ENCODE measurements at regions not wholly inside any gene's neighbourhood (a gene's known extent, or its start where the extent isn't known, plus 50 kb on each side); places are given as distances from the start of the nearest gene placed in this dataset.
"Not testable (repeated sequence)": the region's sequence is repeated elsewhere in the genome, so short reads cannot be mapped to it uniquely, and the experiment has no call there.

DNA sequence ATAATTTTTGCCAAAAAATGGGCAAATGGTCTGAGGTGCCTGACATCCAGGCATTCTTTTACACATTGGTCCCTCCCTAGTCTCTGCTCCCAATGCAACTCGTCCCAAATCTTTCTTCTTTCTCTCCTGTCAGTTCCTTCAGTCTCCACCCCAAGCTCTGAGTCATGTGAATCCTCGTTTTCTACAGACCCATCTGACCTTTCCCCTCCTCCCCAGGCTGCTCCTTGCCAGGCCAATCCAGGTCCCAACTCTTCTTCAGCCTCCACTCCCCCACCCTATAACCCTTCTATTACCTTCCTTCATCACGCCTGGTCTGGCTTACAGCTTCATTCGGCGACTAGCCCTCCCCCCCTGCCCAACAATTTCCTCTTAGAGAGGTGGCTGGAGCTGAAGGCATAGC is 55.3 kb downstream of the BBS10 start:
- DNase-seq, result not testable (repeated sequence)

DNA sequence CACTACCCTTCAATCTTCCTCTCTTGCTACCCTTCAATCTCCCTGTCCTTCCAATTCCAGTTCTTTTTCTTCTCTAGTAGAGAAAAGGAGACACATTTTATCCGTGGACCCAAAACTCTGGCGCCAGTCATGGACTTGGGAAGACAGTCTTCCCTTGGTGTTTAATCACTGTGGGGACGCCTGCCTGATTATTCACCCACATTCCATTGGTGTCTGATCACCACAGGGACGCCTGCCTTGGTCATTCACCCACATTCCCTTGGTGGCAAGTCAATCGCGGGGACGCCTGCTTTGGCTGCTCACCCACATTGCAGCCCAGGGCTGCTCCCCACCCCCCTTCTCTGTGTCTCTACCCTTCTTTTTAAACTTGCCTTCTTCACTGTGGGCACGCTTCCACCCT is 55.9 kb downstream of the BBS10 start:
- DNase-seq, result not testable (repeated sequence)

GRCh38 chr12:76290963-76291859 is 57.0 kb downstream of the BBS10 start:
- DNase-seq, result no peak

DNA sequence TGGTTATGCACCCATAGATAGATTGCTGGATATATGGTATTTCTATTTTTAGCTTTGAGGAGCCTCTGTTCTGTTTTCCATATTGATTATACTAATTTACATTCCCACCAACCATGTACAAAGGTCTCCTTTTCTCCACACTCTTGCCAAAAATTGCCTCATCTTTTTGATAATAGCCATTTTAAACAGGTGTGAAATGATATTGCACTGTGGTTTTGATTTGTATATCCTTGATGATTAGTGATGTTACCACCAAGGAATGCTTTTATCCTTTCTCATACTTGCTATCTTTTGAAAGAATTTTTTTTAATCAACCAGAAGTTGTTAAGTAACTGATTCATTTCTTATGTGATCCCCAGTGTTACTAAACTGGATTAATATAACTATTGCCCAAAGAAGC is 60.0 kb downstream of the BBS10 start:
- DNase-seq, result no peak

GRCh38 chr12:76284816-76285750 is 63.1 kb downstream of the BBS10 start:
- no peak for DNase-seq

DNA sequence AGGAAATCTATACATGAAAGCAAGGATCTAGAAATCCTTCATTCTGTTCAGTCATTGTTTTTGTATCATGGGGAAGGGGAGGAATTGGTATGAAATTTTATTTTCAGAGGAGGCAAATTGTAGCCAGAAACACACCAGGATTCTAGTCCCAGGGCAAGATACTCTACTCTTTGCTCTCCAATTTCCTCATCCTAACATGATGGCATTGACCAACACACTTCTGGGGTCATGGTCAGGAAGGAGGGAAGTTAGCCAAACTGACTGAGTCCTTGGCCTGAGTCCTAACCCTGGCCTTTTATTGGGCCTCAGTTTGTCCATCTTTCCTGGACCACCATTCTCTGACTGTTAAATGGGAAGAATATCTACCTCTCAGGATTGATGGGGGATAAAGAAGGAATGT is 65.5 kb downstream of the BBS10 start:
- DNase-seq, result no peak

- DNase-seq, result no peak
Observed at GRCh38 chr12:76277480-76277879, 70.7 kb downstream of the BBS10 start.

GRCh38 chr12:76276499-76277151 is 71.6 kb downstream of the BBS10 start:
- DNase-seq, result no peak

- peak; percentile 31 to 37 for DNase-seq
Observed at GRCh38 chr12:76275511-76276093, 72.6 kb downstream of the BBS10 start.

- peak; percentile 5 to 34 for DNase-seq
Observed at GRCh38 chr12:76274420-76275083, 73.7 kb downstream of the BBS10 start.

GRCh38 chr12:76272287-76272686 is 75.9 kb downstream of the BBS10 start:
- DNase-seq, result no peak

- no peak for DNase-seq
Observed at GRCh38 chr12:76270657-76271358, 77.4 kb downstream of the BBS10 start.

- no peak for DNase-seq
Observed at GRCh38 chr12:76268267-76268666, 79.9 kb downstream of the BBS10 start.

GRCh38 chr12:76266797-76267196 is 81.4 kb downstream of the BBS10 start:
- peak in 1 of 2 donors; percentile 15 for DNase-seq

GRCh38 chr12:76265424-76266180 is 82.6 kb downstream of the BBS10 start:
- DNase-seq, result no peak

GRCh38 chr12:76264611-76265012 is 83.6 kb downstream of the BBS10 start:
- DNase-seq, result no peak

DNA sequence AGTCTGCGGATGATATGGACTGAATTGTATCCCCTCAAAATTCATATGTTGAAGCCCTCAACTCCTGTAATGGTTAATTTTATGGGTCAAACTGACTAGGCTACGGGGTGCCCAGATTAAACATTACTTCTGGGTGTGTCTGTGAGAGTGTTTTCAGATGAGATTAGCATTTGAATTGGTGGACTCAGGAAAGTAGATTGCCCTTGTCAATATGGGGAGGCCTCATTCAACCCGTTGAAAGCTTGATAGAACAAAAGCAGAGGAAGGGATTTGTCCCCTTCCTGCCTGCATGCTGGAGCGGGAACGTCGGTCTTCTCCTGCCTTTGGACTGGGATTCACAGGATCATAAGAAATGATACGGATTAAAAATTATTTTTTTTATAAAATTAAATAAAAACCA is 84.5 kb downstream of the BBS10 start:
- no peak for DNase-seq

DNA sequence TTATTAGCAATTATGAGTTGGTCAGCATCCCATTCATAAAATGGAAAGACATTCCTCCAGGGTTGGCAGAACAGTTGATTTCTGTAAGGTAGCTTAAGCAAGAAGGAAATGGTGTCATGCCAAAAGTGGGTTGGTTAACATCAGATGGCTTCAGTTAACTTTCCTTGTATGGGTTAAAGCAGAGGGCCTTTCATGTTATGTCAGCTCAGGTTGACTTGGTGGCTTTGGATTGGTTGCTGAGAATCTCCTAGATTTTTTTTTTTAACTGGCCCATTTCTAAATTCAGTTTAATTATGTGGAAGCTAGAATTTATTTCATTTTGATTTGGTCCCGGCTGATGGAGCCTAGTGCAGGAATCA is 87.8 kb downstream of the BBS10 start:
- no peak for DNase-seq

GRCh38 chr12:76259660-76260389 is 88.4 kb downstream of the BBS10 start:
- peak in 1 of 2 donors; percentile 2 for DNase-seq

GRCh38 chr12:76259106-76259505 is 89.1 kb downstream of the BBS10 start:
- no peak for DNase-seq

Measured in inflammatory macrophage treated with lipopolysaccharide for 1 hour (primary cell).